ENCODE measurements at regions not wholly inside any gene's neighbourhood (a gene's known extent, or its start where the extent isn't known, plus 50 kb on each side); places are given as distances from the start of the nearest gene placed in this dataset.

DNA sequence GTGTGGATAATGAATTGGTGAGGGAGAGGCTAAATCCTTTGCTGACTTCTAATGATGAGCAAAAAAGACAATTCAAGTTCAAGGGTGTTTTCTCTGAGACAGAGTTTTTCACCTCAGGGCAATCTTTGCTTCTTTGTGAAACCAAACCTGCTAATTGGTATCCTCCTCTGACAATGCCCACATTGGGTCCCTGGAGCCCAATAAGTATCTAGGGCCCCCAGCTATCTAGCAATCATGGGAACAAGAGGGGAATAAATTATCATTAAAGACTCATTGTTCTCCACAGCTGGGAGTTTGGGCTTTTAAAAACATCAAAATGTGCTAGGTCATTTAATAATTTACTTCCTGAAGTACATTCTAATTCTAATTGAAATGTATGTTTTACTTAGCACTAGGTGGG is 227.3 kb downstream of the TMEM167A start:
- Mint-ChIP-seq H3K36me3 (peaks cover 9% of the 10 kb centered on the region), H3K9me3 (peaks cover 12% of the 10 kb centered on the region), H3K27ac (no peak overlapping the region), H3K4me1 (no peaks in the 10 kb centered on the region), H3K27me3 (ENCODE audit: insufficient read depth, low read depth) (no peaks in the 10 kb centered on the region), H3K4me3 (no peak overlapping the region)
- Histone ChIP-seq H3K9ac (no peak overlapping the region), H3K27ac (no peak overlapping the region), H3K4me2 (no peak overlapping the region), H3K4me1 (peaks cover 6% of the 10 kb centered on the region), H3K79me2 (ENCODE audit: low read depth) (no peaks in the 10 kb centered on the region), H3K27me3 (no peaks in the 10 kb centered on the region), H3K9me3 (ENCODE audit: low read depth) (no peaks in the 10 kb centered on the region), H4K20me1 (ENCODE audit: low read depth) (no peaks in the 10 kb centered on the region), H3K36me3 (no peaks in the 10 kb centered on the region), H3K4me3 (no peak overlapping the region), H3F3A (ENCODE audit: low read depth) (no peaks in the 10 kb centered on the region), H2AFZ (replicated peaks) (no peak overlapping the region)
- TF ChIP-seq EZH2 (IDR thresholded peaks at IDR 0.05) (no peak), EZH2phosphoT487 (IDR thresholded peaks at IDR 0.05) (no peak)
- TF ChIP-seq, protein P1, sequence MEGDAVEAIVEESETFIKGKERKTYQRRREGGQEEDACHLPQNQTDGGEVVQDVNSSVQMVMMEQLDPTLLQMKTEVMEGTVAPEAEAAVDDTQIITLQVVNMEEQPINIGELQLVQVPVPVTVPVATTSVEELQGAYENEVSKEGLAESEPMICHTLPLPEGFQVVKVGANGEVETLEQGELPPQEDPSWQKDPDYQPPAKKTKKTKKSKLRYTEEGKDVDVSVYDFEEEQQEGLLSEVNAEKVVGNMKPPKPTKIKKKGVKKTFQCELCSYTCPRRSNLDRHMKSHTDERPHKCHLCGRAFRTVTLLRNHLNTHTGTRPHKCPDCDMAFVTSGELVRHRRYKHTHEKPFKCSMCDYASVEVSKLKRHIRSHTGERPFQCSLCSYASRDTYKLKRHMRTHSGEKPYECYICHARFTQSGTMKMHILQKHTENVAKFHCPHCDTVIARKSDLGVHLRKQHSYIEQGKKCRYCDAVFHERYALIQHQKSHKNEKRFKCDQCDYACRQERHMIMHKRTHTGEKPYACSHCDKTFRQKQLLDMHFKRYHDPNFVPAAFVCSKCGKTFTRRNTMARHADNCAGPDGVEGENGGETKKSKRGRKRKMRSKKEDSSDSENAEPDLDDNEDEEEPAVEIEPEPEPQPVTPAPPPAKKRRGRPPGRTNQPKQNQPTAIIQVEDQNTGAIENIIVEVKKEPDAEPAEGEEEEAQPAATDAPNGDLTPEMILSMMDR (IDR thresholded peaks at IDR 0.05): no peak
- DNase-seq (ENCODE audit: low spot score): no peak

DNA sequence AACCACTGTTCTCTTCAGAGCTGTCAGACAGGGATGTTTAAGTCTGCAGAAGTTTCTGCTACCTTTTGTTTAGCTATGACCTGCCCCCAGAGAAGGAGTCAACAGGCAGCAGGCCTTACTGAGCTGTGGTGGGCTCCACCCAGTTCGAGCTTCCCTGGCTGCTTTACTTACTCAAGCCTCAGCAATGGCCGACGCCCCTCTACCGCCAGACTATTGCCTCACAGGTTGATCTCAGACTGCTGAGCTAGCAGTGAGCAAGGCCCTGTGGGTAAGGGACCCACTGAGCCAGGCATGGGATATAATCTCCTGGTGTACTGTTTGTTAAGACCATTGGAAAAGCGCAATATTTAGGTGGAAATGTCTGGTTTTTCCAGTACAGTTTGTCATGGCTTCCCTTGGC is 229.6 kb downstream of the TMEM167A start:
- Histone ChIP-seq H3K4me1 (peaks cover 6% of the 10 kb centered on the region), H3F3A (ENCODE audit: low read depth) (no peaks in the 10 kb centered on the region), H2AFZ (replicated peaks) (no peak overlapping the region), H3K27ac (no peak overlapping the region), H3K4me3 (no peak overlapping the region), H3K9ac (no peak overlapping the region), H3K79me2 (ENCODE audit: low read depth) (no peaks in the 10 kb centered on the region), H3K9me3 (ENCODE audit: low read depth) (no peaks in the 10 kb centered on the region), H3K36me3 (no peaks in the 10 kb centered on the region), H4K20me1 (ENCODE audit: low read depth) (no peaks in the 10 kb centered on the region), H3K4me2 (no peak overlapping the region), H3K27me3 (no peaks in the 10 kb centered on the region)
- DNase-seq (ENCODE audit: low spot score): no peak
- H3K4me3 Mint-ChIP-seq: no peak overlapping the region
- no peaks in the 10 kb centered on the region for H3K4me1 Mint-ChIP-seq
- H3K36me3 Mint-ChIP-seq: peaks cover 11% of the 10 kb centered on the region
- TF ChIP-seq, protein P1 (IDR thresholded peaks at IDR 0.05): no peak
- peaks cover 3% of the 10 kb centered on the region for H3K27me3 Mint-ChIP-seq (ENCODE audit: insufficient read depth, low read depth)
- H3K9me3 Mint-ChIP-seq: peaks cover 18% of the 10 kb centered on the region
- H3K27ac Mint-ChIP-seq: no peak overlapping the region

DNA sequence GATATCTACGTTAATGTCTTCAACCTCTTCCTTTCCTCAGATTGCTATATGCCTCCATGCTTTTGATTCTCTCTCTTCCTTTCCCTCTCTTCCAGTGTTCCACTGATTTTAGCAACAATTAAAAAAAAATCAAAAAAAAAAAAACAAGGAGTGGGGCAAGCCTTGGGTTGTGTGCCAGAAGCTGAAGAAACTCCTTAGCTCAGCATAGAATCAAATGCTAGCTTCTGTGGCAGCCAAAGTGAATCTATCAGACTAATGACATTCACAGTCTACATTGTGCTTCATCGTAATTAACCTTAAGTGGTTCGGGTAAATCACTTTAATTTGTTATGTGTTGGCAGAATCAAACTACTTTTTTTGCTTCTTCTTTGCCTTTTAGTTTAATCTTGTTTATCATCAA is 237.3 kb downstream of the TMEM167A start:
- Histone ChIP-seq H4K20me1 (ENCODE audit: low read depth) (no peaks in the 10 kb centered on the region), H2AFZ (replicated peaks) (no peak overlapping the region), H3K9ac (no peak overlapping the region), H3K27ac (no peak overlapping the region), H3F3A (ENCODE audit: low read depth) (no peaks in the 10 kb centered on the region), H3K9me3 (ENCODE audit: low read depth) (no peaks in the 10 kb centered on the region), H3K4me3 (no peak overlapping the region), H3K4me1 (no peaks in the 10 kb centered on the region), H3K36me3 (no peaks in the 10 kb centered on the region), H3K4me2 (no peak overlapping the region), H3K79me2 (ENCODE audit: low read depth) (no peaks in the 10 kb centered on the region), H3K27me3 (no peaks in the 10 kb centered on the region)
- TF ChIP-seq, protein P1 (IDR thresholded peaks at IDR 0.05): no peak
- TF ChIP-seq EZH2phosphoT487 (IDR thresholded peaks at IDR 0.05) (no peak), EZH2 (IDR thresholded peaks at IDR 0.05) (no peak)
- peaks cover 2% of the 10 kb centered on the region for H3K36me3 Mint-ChIP-seq
- no peak overlapping the region for H3K27ac Mint-ChIP-seq
- DNase-seq (ENCODE audit: low spot score): no peak
- peaks cover 3% of the 10 kb centered on the region for H3K27me3 Mint-ChIP-seq (ENCODE audit: insufficient read depth, low read depth)
- peaks cover 18% of the 10 kb centered on the region for H3K9me3 Mint-ChIP-seq
- H3K4me3 Mint-ChIP-seq: no peak overlapping the region
- H3K4me1 Mint-ChIP-seq: peaks cover 10% of the 10 kb centered on the region

DNA sequence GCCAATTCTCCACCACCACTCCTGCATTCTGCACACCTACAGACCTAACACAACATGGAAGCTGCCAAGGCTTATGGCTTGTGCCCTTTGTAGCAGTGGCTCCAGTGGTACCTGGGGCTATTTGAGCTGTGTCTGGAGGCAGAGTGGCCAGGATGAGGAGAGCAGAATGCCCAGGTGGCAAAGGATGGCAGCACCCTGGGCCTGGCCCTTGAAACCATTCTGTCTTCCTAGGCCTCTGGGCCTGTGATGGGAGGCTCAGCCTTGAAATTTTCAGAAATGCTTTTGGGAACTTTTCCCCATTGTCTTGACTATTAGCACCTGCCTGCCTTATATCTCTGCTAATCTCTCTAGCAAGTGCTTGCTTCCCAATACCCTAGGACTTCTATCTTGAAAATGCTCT is 241.7 kb downstream of the TMEM167A start:
- H3K9me3 ChIP-seq (ENCODE audit: low read depth): no peaks in the 10 kb centered on the region
- TF ChIP-seq, protein P1 (IDR thresholded peaks at IDR 0.05): no peak
- TF ChIP-seq EZH2phosphoT487 (IDR thresholded peaks at IDR 0.05): no peak
- no peak overlapping the region for H2AFZ ChIP-seq (replicated peaks)
- H3K4me3 ChIP-seq: no peak overlapping the region
- Mint-ChIP-seq H3K27ac (no peak overlapping the region), H3K4me3 (no peak overlapping the region), H3K4me1 (peaks cover 12% of the 10 kb centered on the region), H3K27me3 (ENCODE audit: insufficient read depth, low read depth) (no peaks in the 10 kb centered on the region), H3K9me3 (peaks cover 20% of the 10 kb centered on the region), H3K36me3 (no peaks in the 10 kb centered on the region)
- H3K4me1 ChIP-seq: peaks cover 14% of the 10 kb centered on the region
- no peak overlapping the region for H3K27ac ChIP-seq
- H3K9ac ChIP-seq: no peak overlapping the region
- H4K20me1 ChIP-seq (ENCODE audit: low read depth): no peaks in the 10 kb centered on the region
- no peak overlapping the region for H3K4me2 ChIP-seq
- H3K27me3 ChIP-seq: no peaks in the 10 kb centered on the region
- H3F3A ChIP-seq (ENCODE audit: low read depth): peaks cover 7% of the 10 kb centered on the region
- no peak for DNase-seq (ENCODE audit: low spot score)
- H3K36me3 ChIP-seq: peaks cover 3% of the 10 kb centered on the region
- no peaks in the 10 kb centered on the region for H3K79me2 ChIP-seq (ENCODE audit: low read depth)
